Keratinocyte (primary cell): ENCODE measurements at regions not wholly inside any gene's neighbourhood (a gene's known extent, or its start where the extent isn't known, plus 50 kb on each side); places are given as distances from the start of the nearest gene placed in this dataset.

Source experiments
- DNase-seq: peaks from one replicate; pipeline ENCODE4 v3.0.0-alpha.2; 2011; ENCODE audit warnings: low read depth, missing footprints, low spot score
- FAIRE-seq: peaks from 2 replicates; lab custom pipeline; 2011; peaks lifted over from hg19 to GRCh38; lab: Jason Lieb, UNC
- H2AFZ ChIP-seq: 2 replicates; pipeline ENCODE4 v1.6.0; 2012; ENCODE audit warnings: low read length, control low read depth, inconsistent platforms; ENCODE audit not compliant: control insufficient read depth
- H3K27ac ChIP-seq: 2 replicates; pipeline ENCODE4 v1.5.1; 2011; ENCODE audit warnings: low read length; ENCODE audit not compliant: control insufficient read depth, insufficient read depth
- H3K27me3 ChIP-seq: 3 replicates; pipeline ENCODE4 v1.6.0; 2011; ENCODE audit warnings: low read length; ENCODE audit not compliant: control insufficient read depth, insufficient read depth; ENCODE audit errors: extremely low read depth
- H3K36me3 ChIP-seq, 2 experiments: 2 replicates in 1 of 2; 3 replicates in 1 of 2; pipeline ENCODE4 v1.5.1; 2011; ENCODE audit warnings: low read length in 2 of 2, mild to moderate bottlenecking in 1 of 2; ENCODE audit not compliant: control insufficient read depth in 2 of 2, insufficient read depth in 2 of 2; ENCODE audit errors: extremely low read depth in 1 of 2
- H3K4me1 ChIP-seq: 3 replicates; pipeline ENCODE4 v1.5.1; 2011; ENCODE audit warnings: low read length; ENCODE audit not compliant: control insufficient read depth, insufficient read depth; ENCODE audit errors: extremely low read depth
- H3K4me2 ChIP-seq: 3 replicates; pipeline ENCODE4 v1.6.0; 2011; ENCODE audit warnings: low read depth, low read length; ENCODE audit not compliant: control insufficient read depth, insufficient read depth; ENCODE audit errors: extremely low read depth
- H3K4me3 ChIP-seq, 3 experiments: fragments of 200-600 bp in 1 of 3; sonication (generic) in 1 of 3; 2 replicates in 2 of 3; 3 replicates in 1 of 3; pipeline ENCODE4 v1.5.1; 2011 to 2016; ENCODE audit warnings: low read length in 3 of 3, mild to moderate bottlenecking in 3 of 3, control low read depth in 2 of 3, inconsistent platforms in 1 of 3, low read depth in 1 of 3, mixed read lengths in 1 of 3, mixed run types in 1 of 3, moderate library complexity in 1 of 3; ENCODE audit not compliant: control insufficient read depth in 2 of 3, insufficient read depth in 2 of 3; ENCODE audit errors: extremely low read depth in 1 of 3
- H3K79me2 ChIP-seq: 2 replicates; pipeline ENCODE4 v1.6.0; 2012; ENCODE audit warnings: low read length; ENCODE audit not compliant: control insufficient read depth, insufficient read depth
- H3K9ac ChIP-seq: 3 replicates; pipeline ENCODE4 v1.6.0; 2011; ENCODE audit warnings: low read length; ENCODE audit not compliant: control insufficient read depth, insufficient read depth; ENCODE audit errors: extremely low read depth
- H3K9me1 ChIP-seq: 3 replicates; pipeline ENCODE4 v1.6.0; 2011; ENCODE audit warnings: low read length; ENCODE audit not compliant: control insufficient read depth, insufficient read depth; ENCODE audit errors: extremely low read depth
- H3K9me3 ChIP-seq: 2 replicates; pipeline ENCODE4 v1.5.1; 2012; ENCODE audit warnings: low read depth, low read length; ENCODE audit not compliant: control insufficient read depth
- H4K20me1 ChIP-seq: 3 replicates; pipeline ENCODE4 v1.6.0; 2011; ENCODE audit warnings: low read length; ENCODE audit not compliant: control insufficient read depth, insufficient read depth; ENCODE audit errors: extremely low read depth
- EZH2 ChIP-seq: IDR thresholded peaks from one replicate; pipeline ENCODE4 v1.6.1; 2012; ENCODE audit warnings: inconsistent platforms, mild to moderate bottlenecking, low read length, moderate library complexity
- dilution Hi-C: fragments of 300-500 bp; cut with MboI; formaldehyde crosslinking; loops from one replicate; pipeline ENCODE4 v1.7.0; 2020; ENCODE audit warnings: low sequenced_read_pairs; ENCODE audit not compliant: extremely low pct_ligation_motif_present
- TF ChIP-seq, protein P1 (sequence below), 3 experiments: IDR thresholded peaks in 1 of 3; conservative IDR thresholded peaks in 1 of 3; optimal IDR thresholded peaks in 1 of 3; 2 replicates in 2 of 3; 3 replicates in 1 of 3; pipeline versions ENCODE3 to v1.5.1; 2011; ENCODE audit warnings: low read length in 3 of 3, mild to moderate bottlenecking in 3 of 3, moderate library complexity in 2 of 3, control low read depth in 1 of 3, inconsistent platforms in 1 of 3; ENCODE audit not compliant: insufficient read depth in 2 of 3; ENCODE audit errors: extremely low read depth in 1 of 3

DNA sequence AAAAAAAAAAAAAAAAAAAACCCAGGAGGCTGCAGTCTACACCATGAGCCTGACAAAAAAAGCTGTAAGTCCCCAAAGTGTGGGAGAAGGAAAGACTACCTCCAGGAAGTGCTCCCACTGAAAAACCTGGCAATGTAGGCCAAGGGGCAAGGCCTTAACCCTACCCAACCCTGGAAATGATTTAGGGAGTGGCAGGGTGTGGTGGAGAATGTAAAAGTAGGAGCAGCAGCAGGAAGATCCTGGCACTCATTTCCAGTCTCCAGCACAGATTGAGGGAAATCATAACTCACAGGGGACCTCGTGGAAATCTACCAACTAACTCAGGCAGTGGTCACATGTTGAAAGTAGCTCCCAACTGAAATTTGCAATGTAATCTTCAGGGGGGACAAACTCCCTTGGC, 839.5 kb downstream of the EPHA3 start:
- Histone ChIP-seq H3K4me2 (no peak overlapping the region), H3K4me1 (no peaks in the 10 kb centered on the region), H3K27ac (no peak overlapping the region), H3K36me3 (no peaks in the 10 kb centered on the region), H3K4me3 (no peak overlapping the region), H3K9me3 (no peaks in the 10 kb centered on the region), H2AFZ (no peak overlapping the region), H3K9me1 (no peaks in the 10 kb centered on the region), H4K20me1 (no peaks in the 10 kb centered on the region), H3K27me3 (no peaks in the 10 kb centered on the region), H3K9ac (no peak overlapping the region), H3K79me2 (no peaks in the 10 kb centered on the region)
- TF ChIP-seq, protein P1, sequence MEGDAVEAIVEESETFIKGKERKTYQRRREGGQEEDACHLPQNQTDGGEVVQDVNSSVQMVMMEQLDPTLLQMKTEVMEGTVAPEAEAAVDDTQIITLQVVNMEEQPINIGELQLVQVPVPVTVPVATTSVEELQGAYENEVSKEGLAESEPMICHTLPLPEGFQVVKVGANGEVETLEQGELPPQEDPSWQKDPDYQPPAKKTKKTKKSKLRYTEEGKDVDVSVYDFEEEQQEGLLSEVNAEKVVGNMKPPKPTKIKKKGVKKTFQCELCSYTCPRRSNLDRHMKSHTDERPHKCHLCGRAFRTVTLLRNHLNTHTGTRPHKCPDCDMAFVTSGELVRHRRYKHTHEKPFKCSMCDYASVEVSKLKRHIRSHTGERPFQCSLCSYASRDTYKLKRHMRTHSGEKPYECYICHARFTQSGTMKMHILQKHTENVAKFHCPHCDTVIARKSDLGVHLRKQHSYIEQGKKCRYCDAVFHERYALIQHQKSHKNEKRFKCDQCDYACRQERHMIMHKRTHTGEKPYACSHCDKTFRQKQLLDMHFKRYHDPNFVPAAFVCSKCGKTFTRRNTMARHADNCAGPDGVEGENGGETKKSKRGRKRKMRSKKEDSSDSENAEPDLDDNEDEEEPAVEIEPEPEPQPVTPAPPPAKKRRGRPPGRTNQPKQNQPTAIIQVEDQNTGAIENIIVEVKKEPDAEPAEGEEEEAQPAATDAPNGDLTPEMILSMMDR (optimal IDR thresholded peaks at IDR 0.05 in 1 of 3, IDR thresholded peaks at IDR 0.05 in 1 of 3, conservative IDR thresholded peaks at IDR 0.05 in 1 of 3; ENCODE audit: extremely low read depth in 1 of 3, insufficient read depth in 2 of 3, low read length in 3 of 3), result no peak
- no peak for TF ChIP-seq EZH2
- DNase-seq (no peak), FAIRE-seq (no peak)
- dilution Hi-C loops, result no loop called here

DNA sequence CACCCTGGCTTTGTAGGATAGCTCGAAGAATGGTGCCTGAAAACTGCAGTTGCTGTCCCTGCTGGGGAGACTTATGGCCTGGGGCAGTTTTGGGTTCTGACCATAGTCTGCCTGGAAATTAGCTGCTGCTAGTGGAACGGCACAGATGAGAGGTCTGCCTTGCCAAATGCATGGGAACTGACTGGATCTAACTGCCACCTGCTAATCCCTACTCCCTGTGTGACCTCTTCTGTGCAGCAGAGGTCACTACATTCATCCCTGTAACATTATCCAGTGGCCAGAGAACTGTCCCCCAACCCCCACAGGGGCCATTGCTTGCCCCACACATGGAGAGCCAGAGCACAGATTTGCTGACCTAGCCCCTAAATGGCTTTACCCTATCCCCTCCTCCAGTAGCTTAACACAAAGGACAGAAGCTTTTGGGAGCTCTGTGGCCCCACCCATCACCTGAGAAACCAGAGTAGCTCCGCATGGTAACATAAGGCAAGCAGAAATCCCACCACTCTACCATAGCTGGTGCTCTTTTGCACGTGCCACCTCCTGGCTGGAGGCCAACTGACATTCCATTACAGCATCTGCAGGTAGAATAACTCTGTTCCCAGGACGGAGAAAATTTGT, 840.0 kb downstream of the EPHA3 start:
- FAIRE-seq (no peak), DNase-seq (no peak)
- dilution Hi-C loops, result no loop called here

More for the DNA sequence above, 840.0 kb downstream of the EPHA3 start:
- H4K20me1 ChIP-seq, result no peaks in the 10 kb centered on the region
- TF ChIP-seq, protein P1 (optimal IDR thresholded peaks at IDR 0.05 in 1 of 3, IDR thresholded peaks at IDR 0.05 in 1 of 3, conservative IDR thresholded peaks at IDR 0.05 in 1 of 3; ENCODE audit: extremely low read depth in 1 of 3, insufficient read depth in 2 of 3, low read length in 3 of 3), result no peak
- TF ChIP-seq EZH2, result no peak
- H3K4me2 ChIP-seq, result no peak overlapping the region
- no peaks in the 10 kb centered on the region for H3K79me2 ChIP-seq
- H3K4me3 ChIP-seq, result no peak overlapping the region
- no peaks in the 10 kb centered on the region for H3K4me1 ChIP-seq
- no peaks in the 10 kb centered on the region for H3K9me1 ChIP-seq
- no peak overlapping the region for H2AFZ ChIP-seq
- no peak overlapping the region for H3K9ac ChIP-seq
- no peaks in the 10 kb centered on the region for H3K36me3 ChIP-seq
- H3K27me3 ChIP-seq, result no peaks in the 10 kb centered on the region
- no peak overlapping the region for H3K27ac ChIP-seq
- H3K9me3 ChIP-seq, result no peaks in the 10 kb centered on the region
